Thoracic aorta (tissue), 2 donors: ENCODE measurements at regions not wholly inside any gene's neighbourhood (a gene's known extent, or its start where the extent isn't known, plus 50 kb on each side); places are given as distances from the start of the nearest gene placed in this dataset.

Experiments
- ATAC-seq: fragments of 150-250 bp; one replicate; pipeline ENCODE4 v1.8.0; 2017; ENCODE audit warnings: low read depth; ENCODE audit not compliant: insufficient number of reproducible peaks, low FRiP score
- DNase-seq: peaks from one replicate; pipeline ENCODE4 v3.0.0-alpha.2; 2020; ENCODE audit warnings: low spot score
- H3K27ac ChIP-seq, 2 donors: fragments of 200-600 bp; sonication (generic); 1 replicate in 1 of 2; 2 replicates in 1 of 2; pipeline ENCODE4 v1.5.1; 2016; ENCODE audit warnings: mild to moderate bottlenecking in 2 of 2, moderate library complexity in 2 of 2
- H3K27me3 ChIP-seq: fragments of 200-600 bp; sonication (generic); replicated peaks from 2 replicates; pipeline ENCODE4 v1.6.0; 2016; ENCODE audit warnings: mild to moderate bottlenecking; ENCODE audit not compliant: insufficient read depth
- H3K36me3 ChIP-seq: fragments of 200-600 bp; sonication (generic); one replicate; pipeline ENCODE4 v1.5.1; 2016
- H3K4me1 ChIP-seq, 2 donors: fragments of 200-600 bp; sonication (generic); 1 replicate in 1 of 2; 2 replicates in 1 of 2; pipeline versions ENCODE4 v1.5.1 to v1.6.0; 2016; ENCODE audit warnings: low read depth in 2 of 2, mild to moderate bottlenecking in 1 of 2; ENCODE audit not compliant: control insufficient read depth in 1 of 2
- H3K4me3 ChIP-seq: fragments of 200-600 bp; sonication (generic); 2 replicates; pipeline ENCODE4 v1.5.1; 2016; ENCODE audit warnings: mild to moderate bottlenecking
- H3K9me3 ChIP-seq: fragments of 200-600 bp; sonication (generic); 2 replicates; pipeline ENCODE4 v1.5.1; 2016
- TF ChIP-seq, protein P1 (sequence below): fragments of 200-600 bp; sonication (generic); IDR thresholded peaks from one replicate; pipeline ENCODE4 v1.5.1; 2019; ENCODE audit warnings: antibody characterized with exemption

DNA sequence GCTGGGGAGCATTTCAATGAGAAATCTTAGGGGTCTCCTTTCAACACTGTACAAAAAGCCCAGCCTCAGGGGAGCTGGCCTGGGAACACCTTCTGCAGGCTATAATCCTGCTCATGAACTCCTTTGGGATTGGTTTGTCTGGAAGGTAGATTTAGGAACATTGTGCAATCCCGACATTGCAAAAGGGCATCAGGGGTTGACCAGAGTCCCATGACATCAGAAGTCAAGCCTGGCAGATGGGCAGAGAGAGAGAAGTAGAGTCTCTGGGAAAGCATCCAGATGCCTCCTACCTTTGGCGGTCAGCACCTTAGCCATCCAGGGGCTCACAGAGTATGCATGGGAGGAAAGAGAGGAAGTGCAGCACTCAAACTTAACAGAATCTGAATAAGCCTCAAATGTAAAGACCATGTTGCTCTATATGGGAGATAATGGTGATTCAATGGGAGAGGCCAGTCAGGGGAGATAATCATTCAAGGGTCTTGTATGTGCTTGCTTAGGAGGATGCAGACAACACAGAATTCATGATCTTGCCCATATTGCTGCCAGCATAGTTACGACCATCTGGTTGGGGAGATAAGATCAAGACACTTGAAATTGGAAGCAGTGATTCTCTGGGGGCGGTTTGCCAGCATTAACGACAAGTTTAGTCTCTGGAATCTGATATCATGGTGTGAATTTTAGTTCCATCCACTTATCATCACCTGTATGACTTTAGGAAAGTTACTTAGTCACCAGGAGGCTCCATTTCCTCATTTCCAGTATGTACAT lies 58.3 kb upstream of the UPP2 start:
- H3K27ac ChIP-seq = no peak overlapping the region
- no peaks in the 10 kb centered on the region for H3K36me3 ChIP-seq
- ATAC-seq (no peak), DNase-seq (no peak)
- TF ChIP-seq, protein P1, sequence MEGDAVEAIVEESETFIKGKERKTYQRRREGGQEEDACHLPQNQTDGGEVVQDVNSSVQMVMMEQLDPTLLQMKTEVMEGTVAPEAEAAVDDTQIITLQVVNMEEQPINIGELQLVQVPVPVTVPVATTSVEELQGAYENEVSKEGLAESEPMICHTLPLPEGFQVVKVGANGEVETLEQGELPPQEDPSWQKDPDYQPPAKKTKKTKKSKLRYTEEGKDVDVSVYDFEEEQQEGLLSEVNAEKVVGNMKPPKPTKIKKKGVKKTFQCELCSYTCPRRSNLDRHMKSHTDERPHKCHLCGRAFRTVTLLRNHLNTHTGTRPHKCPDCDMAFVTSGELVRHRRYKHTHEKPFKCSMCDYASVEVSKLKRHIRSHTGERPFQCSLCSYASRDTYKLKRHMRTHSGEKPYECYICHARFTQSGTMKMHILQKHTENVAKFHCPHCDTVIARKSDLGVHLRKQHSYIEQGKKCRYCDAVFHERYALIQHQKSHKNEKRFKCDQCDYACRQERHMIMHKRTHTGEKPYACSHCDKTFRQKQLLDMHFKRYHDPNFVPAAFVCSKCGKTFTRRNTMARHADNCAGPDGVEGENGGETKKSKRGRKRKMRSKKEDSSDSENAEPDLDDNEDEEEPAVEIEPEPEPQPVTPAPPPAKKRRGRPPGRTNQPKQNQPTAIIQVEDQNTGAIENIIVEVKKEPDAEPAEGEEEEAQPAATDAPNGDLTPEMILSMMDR = no peak
- H3K9me3 ChIP-seq = no peaks in the 10 kb centered on the region
- H3K27me3 ChIP-seq = no peaks in the 10 kb centered on the region
- H3K4me1 ChIP-seq = no peaks in the 10 kb centered on the region
- no peak overlapping the region for H3K4me3 ChIP-seq

DNA sequence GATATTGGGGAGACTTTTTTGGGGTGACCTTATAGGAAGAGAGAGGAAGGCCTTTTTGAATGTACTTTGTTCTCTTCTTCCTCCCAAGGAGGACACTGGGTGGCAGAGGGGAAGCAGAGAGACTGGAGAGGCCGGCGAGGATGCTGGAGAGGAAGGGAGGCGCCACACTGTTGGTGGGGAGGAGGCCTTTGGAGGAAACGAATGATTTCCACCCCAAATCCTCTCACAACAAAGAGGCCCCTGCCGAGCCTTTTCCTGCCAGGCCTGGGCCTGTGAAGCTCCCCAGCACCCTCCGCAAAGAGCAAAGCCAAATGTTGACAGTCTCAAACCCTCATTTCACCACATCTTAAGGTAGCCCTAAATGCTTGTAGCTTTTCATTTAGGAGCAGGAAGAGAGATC lies 59.0 kb upstream of the UPP2 start:
- Histone ChIP-seq H3K4me1 (no peaks in the 10 kb centered on the region), H3K27me3 (no peaks in the 10 kb centered on the region), H3K9me3 (no peaks in the 10 kb centered on the region), H3K27ac (no peak overlapping the region), H3K36me3 (no peaks in the 10 kb centered on the region), H3K4me3 (no peak overlapping the region)
- TF ChIP-seq, protein P1 = no peak
- ATAC-seq (no peak), DNase-seq (no peak)

DNA sequence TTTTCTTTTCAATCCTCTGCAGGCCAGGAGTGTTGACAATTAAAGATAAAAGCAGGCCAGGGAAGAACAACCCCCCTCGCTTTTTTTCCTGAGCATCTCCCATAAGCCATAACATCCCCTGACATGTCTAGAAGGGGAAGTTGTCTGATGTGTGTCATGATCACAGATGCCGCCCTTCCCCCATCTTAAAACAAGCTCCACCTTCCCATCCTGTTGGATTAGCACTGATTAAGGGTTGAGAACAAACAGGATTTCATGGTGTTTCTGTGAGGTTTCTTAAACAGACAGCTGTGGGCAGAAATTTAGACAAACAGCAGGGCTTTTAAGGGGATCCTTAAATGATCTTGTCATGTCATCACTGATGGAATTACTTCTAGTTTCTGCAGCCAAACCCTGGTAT lies 59.4 kb upstream of the UPP2 start:
- Histone ChIP-seq H3K4me1 (no peaks in the 10 kb centered on the region), H3K36me3 (no peaks in the 10 kb centered on the region), H3K9me3 (no peaks in the 10 kb centered on the region), H3K27ac (no peak overlapping the region), H3K4me3 (no peak overlapping the region), H3K27me3 (no peaks in the 10 kb centered on the region)
- TF ChIP-seq, protein P1 = no peak
- no peak for ATAC-seq
- no peak for DNase-seq

DNA sequence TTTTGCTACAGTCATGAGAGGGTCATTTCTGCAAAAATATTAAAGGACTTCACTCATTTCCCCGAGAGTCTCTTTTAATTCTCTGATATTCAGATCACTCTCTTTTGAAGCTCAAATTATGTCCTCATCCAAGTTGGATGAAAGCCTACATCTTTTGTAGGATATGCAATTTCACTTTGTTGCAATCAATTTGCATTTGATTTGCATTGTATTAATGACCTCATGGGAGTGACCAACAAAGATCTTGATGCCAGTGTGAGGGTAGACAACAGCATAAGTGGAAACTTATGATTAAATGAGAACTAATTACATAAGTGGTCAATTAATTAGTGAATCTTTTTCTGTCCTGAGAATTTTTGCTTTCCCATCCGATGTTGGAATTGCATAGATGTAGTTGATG lies 60.3 kb upstream of the UPP2 start:
- TF ChIP-seq, protein P1 = no peak
- no peak overlapping the region for H3K27ac ChIP-seq
- no peak for ATAC-seq

DNA sequence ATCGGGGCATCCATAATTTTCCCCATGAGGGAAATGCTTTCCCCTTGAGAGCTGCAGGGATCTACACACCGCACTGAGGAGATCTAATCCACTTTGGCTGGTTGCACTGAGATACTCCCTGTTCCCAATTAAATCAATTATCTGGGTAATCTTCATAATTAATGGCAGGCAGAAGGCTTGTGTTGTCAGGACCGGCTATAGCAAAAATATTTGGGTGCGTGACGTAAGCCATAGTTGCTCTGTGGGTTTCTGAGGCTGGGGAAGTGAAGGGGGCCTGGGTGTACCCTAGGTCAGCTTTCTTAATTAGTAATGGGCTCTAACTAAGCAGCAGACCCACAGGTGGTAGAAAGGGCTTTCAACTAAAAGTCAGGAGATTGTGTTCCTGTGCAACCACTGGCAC lies 62.8 kb upstream of the UPP2 start:
- Histone ChIP-seq H3K36me3 (no peaks in the 10 kb centered on the region), H3K4me3 (no peak overlapping the region), H3K9me3 (no peaks in the 10 kb centered on the region), H3K27ac (no peak overlapping the region), H3K4me1 (no peaks in the 10 kb centered on the region), H3K27me3 (no peaks in the 10 kb centered on the region)
- TF ChIP-seq, protein P1 = no peak
- no peak for ATAC-seq
- DNase-seq = no peak

More for the DNA sequence above, 60.3 kb upstream of the UPP2 start:
- H3K36me3 ChIP-seq = no peaks in the 10 kb centered on the region
- no peaks in the 10 kb centered on the region for H3K27me3 ChIP-seq
- H3K4me1 ChIP-seq = no peaks in the 10 kb centered on the region
- no peak for DNase-seq
- H3K9me3 ChIP-seq = no peaks in the 10 kb centered on the region
- no peak overlapping the region for H3K4me3 ChIP-seq
